ENCODE measurements at regions not wholly inside any gene's neighbourhood (a gene's known extent, or its start where the extent isn't known, plus 50 kb on each side); places are given as distances from the start of the nearest gene placed in this dataset.

- no peak for DNase-seq
Measured at GRCh38 chr11:37689951-37690350, 1091.9 kb upstream of the RAG2 start.

- no peak for DNase-seq
Measured at GRCh38 chr11:37688456-37688855, 1090.4 kb upstream of the RAG2 start.

- no peak for DNase-seq
Measured at GRCh38 chr11:37687130-37687529, 1089.1 kb upstream of the RAG2 start.

- DNase-seq, result no peak
Measured at GRCh38 chr11:37671321-37671720, 1073.3 kb upstream of the RAG2 start.

- DNase-seq, result no peak
Measured at GRCh38 chr11:37666960-37667359, 1068.9 kb upstream of the RAG2 start.

- DNase-seq, result no peak
Measured at GRCh38 chr11:37657645-37658044, 1059.6 kb upstream of the RAG2 start.

- DNase-seq, result no peak
Measured at GRCh38 chr11:37647767-37648166, 1049.7 kb upstream of the RAG2 start.

- DNase-seq, result no peak
Measured at GRCh38 chr11:37643968-37644367, 1045.9 kb upstream of the RAG2 start.

- DNase-seq, result no peak
Measured at GRCh38 chr11:37642296-37642695, 1044.3 kb upstream of the RAG2 start.

- DNase-seq, result no peak
Measured at GRCh38 chr11:37632748-37633147, 1034.7 kb upstream of the RAG2 start.

- no peak for DNase-seq
Measured at GRCh38 chr11:37630866-37631265, 1032.8 kb upstream of the RAG2 start.

GRCh38 chr11:37623778-37624177 lies 1025.7 kb upstream of the RAG2 start:
- DNase-seq, result no peak

GRCh38 chr11:37621662-37622061 lies 1023.6 kb upstream of the RAG2 start:
- no peak for DNase-seq

GRCh38 chr11:37616291-37616690 lies 1018.3 kb upstream of the RAG2 start:
- no peak for DNase-seq

GRCh38 chr11:37613031-37613430 lies 1015.0 kb upstream of the RAG2 start:
- no peak for DNase-seq

- DNase-seq, result no peak
Measured at GRCh38 chr11:37612146-37612545, 1014.1 kb upstream of the RAG2 start.

- DNase-seq, result no peak
Measured at GRCh38 chr11:37605229-37605628, 1007.2 kb upstream of the RAG2 start.

- no peak for DNase-seq
Measured at GRCh38 chr11:37598381-37598780, 1000.3 kb upstream of the RAG2 start.

GRCh38 chr11:37597776-37598175 lies 999.7 kb upstream of the RAG2 start:
- no peak for DNase-seq

GRCh38 chr11:37595845-37596244 lies 997.8 kb upstream of the RAG2 start:
- no peak for DNase-seq

- no peak for DNase-seq
Measured at GRCh38 chr11:37574361-37574760, 976.3 kb upstream of the RAG2 start.

- no peak for DNase-seq
Measured at GRCh38 chr11:37572491-37573171, 974.6 kb upstream of the RAG2 start.

- no peak for DNase-seq
Measured at GRCh38 chr11:37571246-37571645, 973.2 kb upstream of the RAG2 start.

GRCh38 chr11:37560991-37561390 lies 963.0 kb upstream of the RAG2 start:
- DNase-seq, result no peak

GRCh38 chr11:37560346-37560745 lies 962.3 kb upstream of the RAG2 start:
- DNase-seq, result no peak
